Medulla oblongata (tissue), 1 donor: ENCODE measurements at regions not wholly inside any gene's neighbourhood (a gene's known extent, or its start where the extent isn't known, plus 50 kb on each side); places are given as distances from the start of the nearest gene placed in this dataset.

Experiments used
- DNase-seq: peaks from one replicate; pipeline ENCODE4 v3.0.0-alpha.2; 2015; ENCODE audit errors: extremely low spot score

GRCh38 chr9:28190981-28191380 lies 617.7 kb upstream of the C9orf72 start:
- no peak for DNase-seq

- DNase-seq = no peak
These were observed 624.4 kb upstream of the C9orf72 start for GRCh38 chr9:28197653-28198052.

GRCh38 chr9:28203036-28203435 lies 629.8 kb upstream of the C9orf72 start:
- DNase-seq = no peak

GRCh38 chr9:28206280-28206679 lies 633.0 kb upstream of the C9orf72 start:
- no peak for DNase-seq

GRCh38 chr9:28207657-28208056 lies 634.4 kb upstream of the C9orf72 start:
- DNase-seq = no peak

- no peak for DNase-seq
These were observed 635.8 kb upstream of the C9orf72 start for GRCh38 chr9:28209130-28209529.

- DNase-seq = no peak
These were observed 639.7 kb upstream of the C9orf72 start for GRCh38 chr9:28212979-28213378.

GRCh38 chr9:28215536-28216299 lies 642.4 kb upstream of the C9orf72 start:
- DNase-seq = no peak

- DNase-seq = no peak
These were observed 659.4 kb upstream of the C9orf72 start for GRCh38 chr9:28232686-28233085.

GRCh38 chr9:28234133-28234893 lies 661.0 kb upstream of the C9orf72 start:
- DNase-seq = no peak

GRCh38 chr9:28234894-28235277 lies 661.6 kb upstream of the C9orf72 start:
- DNase-seq = no peak

GRCh38 chr9:28249424-28249823 lies 676.1 kb upstream of the C9orf72 start:
- no peak for DNase-seq

GRCh38 chr9:28255174-28255573 lies 681.9 kb upstream of the C9orf72 start:
- no peak for DNase-seq

GRCh38 chr9:28260330-28260729 lies 687.0 kb upstream of the C9orf72 start:
- DNase-seq = no peak

GRCh38 chr9:28264368-28264767 lies 691.1 kb upstream of the C9orf72 start:
- DNase-seq = no peak

- DNase-seq = no peak
These were observed 694.1 kb upstream of the C9orf72 start for GRCh38 chr9:28267351-28267750.

- DNase-seq = no peak
These were observed 696.9 kb upstream of the C9orf72 start for GRCh38 chr9:28270156-28270555.

GRCh38 chr9:28272127-28272526 lies 698.8 kb upstream of the C9orf72 start:
- no peak for DNase-seq

- DNase-seq = no peak
These were observed 714.2 kb upstream of the C9orf72 start for GRCh38 chr9:28287455-28287854.

- DNase-seq = no peak
These were observed 716.5 kb upstream of the C9orf72 start for GRCh38 chr9:28289746-28290145.

- DNase-seq = no peak
These were observed 720.2 kb upstream of the C9orf72 start for GRCh38 chr9:28293369-28294090.

- no peak for DNase-seq
These were observed 728.0 kb upstream of the C9orf72 start for GRCh38 chr9:28301281-28301680.

GRCh38 chr9:28317745-28318144 lies 744.5 kb upstream of the C9orf72 start:
- peak; percentile 35 for DNase-seq
